AG09309 (cell line): ENCODE measurements at regions not wholly inside any gene's neighbourhood (a gene's known extent, or its start where the extent isn't known, plus 50 kb on each side); places are given as distances from the start of the nearest gene placed in this dataset.
A peak's percentile ranks its signal among the peaks of the same experiment; 100 is the strongest.

ENCODE experiments used
- DNase-seq: peaks from one replicate; pipeline ENCODE4 v3.0.0-alpha.2; 2010; ENCODE audit warnings: low read depth
- H3K4me3 ChIP-seq: 2 replicates; pipeline ENCODE4 v1.5.1; 2011; ENCODE audit warnings: mild to moderate bottlenecking, low read depth, low read length, moderate library complexity; ENCODE audit not compliant: control insufficient read depth
- CTCF ChIP-seq: IDR thresholded peaks from 2 replicates; pipeline ENCODE4 v1.5.1; 2011; ENCODE audit warnings: mild to moderate bottlenecking, low read depth, low read length, inconsistent platforms; ENCODE audit not compliant: insufficient read depth, control insufficient read depth; ENCODE audit errors: missing control alignments

DNA sequence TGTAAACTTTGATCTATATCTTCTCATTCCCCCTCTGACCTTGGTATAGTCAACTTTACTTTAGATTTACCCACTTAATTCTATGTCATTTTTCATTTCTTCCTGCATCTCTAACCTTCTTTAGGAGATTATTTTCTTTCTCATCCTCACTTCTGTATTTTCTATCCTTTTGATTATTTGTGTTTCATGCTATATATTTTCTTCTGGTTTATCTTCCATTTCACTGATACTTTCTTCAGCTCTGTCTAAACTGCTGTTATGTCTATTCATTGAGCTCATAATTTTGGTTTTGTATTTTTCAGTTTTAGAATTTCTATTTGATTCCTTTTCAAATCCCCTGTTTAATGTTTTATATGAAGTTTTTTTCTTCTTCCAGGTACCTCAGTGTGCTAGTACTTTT is 171.1 kb upstream of the LYZL1 start:
- no peak overlapping the region for H3K4me3 ChIP-seq
- DNase-seq: no peak
- TF ChIP-seq CTCF: no peak

- no peak overlapping the region for H3K4me3 ChIP-seq
- no peak for DNase-seq
- peak; percentile 34 for TF ChIP-seq CTCF
Observed at GRCh38 chr10:29119374-29119773, 169.5 kb upstream of the LYZL1 start.

DNA sequence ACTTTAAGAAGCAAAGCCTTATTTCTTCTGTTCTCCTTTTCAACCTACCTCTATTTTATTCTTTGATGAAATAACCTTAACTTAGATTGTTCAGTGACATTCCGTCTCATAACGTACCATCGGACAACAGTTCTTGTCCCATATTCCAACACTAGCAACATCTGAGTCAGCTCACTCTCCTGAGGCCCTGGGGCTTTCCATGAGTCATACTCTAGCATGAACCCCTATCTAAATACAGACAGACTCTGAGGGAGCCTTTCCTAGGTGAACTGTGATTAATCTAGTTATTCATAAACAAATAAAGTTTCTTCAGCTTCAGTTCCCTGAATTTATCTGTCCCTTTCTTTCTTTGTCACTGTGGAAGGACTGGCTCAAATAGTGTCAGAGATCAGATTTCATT is 168.7 kb upstream of the LYZL1 start:
- DNase-seq: peak; percentile 33
- H3K4me3 ChIP-seq: no peak overlapping the region
- no peak for TF ChIP-seq CTCF

DNA sequence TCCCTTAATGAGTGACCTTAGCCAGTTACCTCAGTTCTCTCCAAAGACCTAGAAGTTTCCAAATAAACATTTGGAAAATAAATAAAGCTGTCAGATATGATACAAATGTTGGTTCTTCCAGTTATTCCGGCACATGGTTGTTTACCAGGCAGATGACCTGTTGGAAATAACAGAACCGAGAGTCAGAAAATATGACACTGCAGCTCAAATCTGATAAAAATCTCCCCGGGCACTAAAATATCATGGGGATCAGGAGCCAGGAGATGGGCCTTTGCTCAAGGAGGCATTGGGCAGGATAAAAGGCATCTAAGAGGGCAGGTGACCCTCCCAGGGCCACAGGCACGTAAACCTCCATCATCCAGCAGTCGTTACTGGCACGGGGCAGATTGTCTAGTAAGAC is 164.0 kb upstream of the LYZL1 start:
- TF ChIP-seq CTCF: no peak

GRCh38 chr10:29127037-29127700 is 161.7 kb upstream of the LYZL1 start:
- H3K4me3 ChIP-seq: no peak overlapping the region
- no peak for TF ChIP-seq CTCF
- no peak for DNase-seq

More for the DNA sequence above, 164.0 kb upstream of the LYZL1 start:
- H3K4me3 ChIP-seq: no peak overlapping the region
- DNase-seq: no peak

DNA sequence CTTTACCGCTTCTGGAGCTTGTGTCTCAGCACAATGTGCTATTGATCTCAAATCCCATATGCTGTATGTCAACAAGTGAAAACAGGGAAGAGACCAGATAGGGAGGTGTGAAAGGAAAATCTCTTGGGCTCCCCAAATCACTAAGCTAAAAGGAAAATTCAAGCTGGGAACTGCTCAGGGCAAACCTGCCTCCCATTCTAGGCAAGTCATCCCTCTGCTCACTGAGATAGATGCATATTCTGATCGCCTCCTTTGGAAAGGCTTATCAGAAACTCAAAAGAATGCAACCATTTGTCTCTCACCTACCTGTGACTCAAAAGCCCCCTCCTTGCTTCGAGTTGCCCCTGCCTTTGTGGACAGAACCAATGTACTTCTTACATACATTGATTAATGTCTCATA is 161.1 kb upstream of the LYZL1 start:
- no peak overlapping the region for H3K4me3 ChIP-seq
- TF ChIP-seq CTCF: no peak
- no peak for DNase-seq
